ENCODE measurements at regions not wholly inside any gene's neighbourhood (a gene's known extent, or its start where the extent isn't known, plus 50 kb on each side); places are given as distances from the start of the nearest gene placed in this dataset.

- Mint-ChIP-seq H3K4me3 (no peak overlapping the region), H3K9me3 (peaks cover 8% of the 10 kb centered on the region), H3K36me3 (ENCODE audit: low read depth) (no peaks in the 10 kb centered on the region), H3K4me1 (ENCODE audit: low read depth) (no peaks in the 10 kb centered on the region), H3K27me3 (ENCODE audit: low read depth) (no peaks in the 10 kb centered on the region), H3K27ac (no peak overlapping the region)
- intact Hi-C loops (cut with micrococcal nuclease): no loop called here
- CTCF ChIA-PET: no interaction called here
- no peak for DNase-seq
Observed at GRCh38 chr1:190852611-190853010, 374.9 kb upstream of the BRINP3 start.

- Mint-ChIP-seq H3K27me3 (ENCODE audit: low read depth) (no peaks in the 10 kb centered on the region), H3K36me3 (ENCODE audit: low read depth) (no peaks in the 10 kb centered on the region), H3K4me1 (ENCODE audit: low read depth) (no peaks in the 10 kb centered on the region), H3K4me3 (no peak overlapping the region), H3K9me3 (peaks cover 17% of the 10 kb centered on the region), H3K27ac (no peak overlapping the region)
- CTCF ChIA-PET: no interaction called here
- intact Hi-C loops (cut with micrococcal nuclease): no loop called here
- DNase-seq: no peak
Observed at GRCh38 chr1:190858140-190858539, 380.5 kb upstream of the BRINP3 start.

DNA sequence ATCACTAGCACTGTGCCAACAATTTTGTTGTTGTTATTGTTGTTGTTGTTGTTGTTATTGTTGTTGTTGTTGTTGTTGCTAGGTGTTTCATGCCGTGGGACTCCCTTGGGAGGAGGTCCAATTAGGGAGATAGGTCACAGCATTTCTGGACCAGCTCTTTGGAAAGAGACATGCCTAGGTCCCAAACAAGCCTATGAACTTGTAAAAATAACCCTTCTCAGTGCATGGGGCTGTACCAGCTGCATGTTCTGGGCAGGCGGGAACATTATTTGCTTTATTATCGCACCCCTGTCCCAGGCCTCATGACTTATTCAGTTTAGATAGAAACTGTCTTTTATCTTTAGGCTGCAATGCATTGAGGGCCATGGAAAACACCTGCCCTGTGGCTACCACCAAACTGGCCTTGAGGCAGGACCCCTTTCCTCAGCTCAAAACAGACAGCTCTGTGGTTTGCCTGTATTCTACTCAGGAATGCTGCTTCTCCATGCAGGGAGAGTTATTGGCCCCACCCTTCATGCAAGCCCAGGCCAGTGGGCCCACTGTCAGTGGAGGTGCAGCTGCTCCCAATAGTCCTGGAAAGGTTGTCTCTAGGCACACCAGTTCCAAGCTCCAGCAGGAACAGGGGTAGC lies 386.5 kb upstream of the BRINP3 start:
- intact Hi-C loops (cut with micrococcal nuclease): no loop called here
- H3K36me3 Mint-ChIP-seq (ENCODE audit: low read depth): no peaks in the 10 kb centered on the region
- no peaks in the 10 kb centered on the region for H3K4me1 Mint-ChIP-seq (ENCODE audit: low read depth)
- no peaks in the 10 kb centered on the region for H3K27me3 Mint-ChIP-seq (ENCODE audit: low read depth)
- CTCF ChIA-PET: interaction anchor here (0.9 kb wide), 1 partner anchor 231 kb away, joined by 3 read pairs; no protein-coding TSS in a partner anchor
- no peak overlapping the region for H3K27ac Mint-ChIP-seq
- no peak overlapping the region for H3K4me3 Mint-ChIP-seq
- peaks cover 9% of the 10 kb centered on the region for H3K9me3 Mint-ChIP-seq
- no peak for DNase-seq

DNA sequence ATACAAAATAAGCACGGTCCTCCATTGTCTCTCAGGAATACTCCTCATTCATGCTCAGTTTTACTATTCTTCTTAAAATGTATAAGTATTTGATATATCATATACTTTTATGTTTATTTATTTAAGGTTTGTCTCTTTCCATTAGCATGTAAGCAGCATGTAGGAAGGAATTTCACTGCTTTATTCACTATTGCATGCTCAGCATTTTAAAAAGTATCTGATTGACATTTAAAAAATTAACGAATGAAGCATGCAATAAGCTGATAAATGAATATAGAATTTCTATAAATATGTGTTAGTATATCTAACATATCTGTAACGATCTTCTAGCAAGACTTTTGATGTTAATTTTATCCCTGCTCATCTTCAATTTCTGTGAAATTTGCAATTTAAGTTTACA lies 402.7 kb upstream of the BRINP3 start:
- Mint-ChIP-seq H3K4me3 (no peak overlapping the region), H3K27ac (no peak overlapping the region), H3K27me3 (ENCODE audit: low read depth) (no peaks in the 10 kb centered on the region), H3K9me3 (peaks cover 1% of the 10 kb centered on the region), H3K36me3 (ENCODE audit: low read depth) (no peaks in the 10 kb centered on the region), H3K4me1 (ENCODE audit: low read depth) (no peaks in the 10 kb centered on the region)
- no peak for DNase-seq
- intact Hi-C loops (cut with micrococcal nuclease): no loop called here
- CTCF ChIA-PET: interaction anchor here (0.7 kb wide), 1 partner anchor 17 kb away, joined by 3 read pairs; no protein-coding TSS in a partner anchor

DNA sequence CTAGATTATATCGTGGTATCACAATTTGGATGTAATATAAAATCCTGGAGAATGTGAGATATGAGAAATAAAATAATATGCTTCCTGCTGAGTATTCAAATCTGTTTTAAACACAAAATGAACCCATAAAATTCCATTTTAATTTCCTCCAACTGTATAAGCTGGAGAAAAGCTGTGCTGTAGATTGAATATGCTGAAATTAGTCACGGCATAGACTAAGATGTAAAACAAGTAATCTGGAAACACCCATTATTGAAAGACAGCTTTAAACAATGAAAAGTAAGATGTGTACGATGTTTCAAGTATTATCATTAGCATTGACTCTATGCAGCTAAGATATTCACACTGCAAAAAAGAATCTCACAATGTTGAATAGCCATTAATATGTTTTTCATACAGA lies 403.4 kb upstream of the BRINP3 start:
- CTCF ChIA-PET: interaction anchor here (0.7 kb wide), 1 partner anchor 18 kb away, joined by 3 read pairs; no protein-coding TSS in a partner anchor
- peaks cover 1% of the 10 kb centered on the region for H3K9me3 Mint-ChIP-seq
- intact Hi-C loops (cut with micrococcal nuclease): no loop called here

DNA sequence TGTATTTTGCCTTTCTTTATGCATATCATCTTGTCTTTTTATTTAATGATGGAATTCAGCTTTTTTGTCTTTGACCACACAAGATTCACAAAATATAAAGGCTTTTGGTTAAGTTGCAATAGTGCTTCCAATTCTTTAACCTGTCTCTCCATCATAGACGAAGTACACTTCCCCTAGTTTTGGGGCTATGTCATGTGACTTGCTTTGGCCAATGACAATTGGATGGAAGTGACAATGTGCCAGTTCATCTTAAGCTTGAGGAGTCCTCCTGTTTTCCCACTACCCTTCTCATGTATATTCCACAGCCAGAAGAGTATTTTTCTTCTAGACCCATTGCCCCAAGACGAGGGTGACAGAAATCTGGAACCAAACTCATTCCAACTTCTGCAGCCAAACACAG lies 419.6 kb upstream of the BRINP3 start:
- Mint-ChIP-seq H3K4me1 (ENCODE audit: low read depth) (no peaks in the 10 kb centered on the region), H3K4me3 (no peak overlapping the region), H3K36me3 (ENCODE audit: low read depth) (no peaks in the 10 kb centered on the region), H3K27me3 (ENCODE audit: low read depth) (no peaks in the 10 kb centered on the region), H3K27ac (no peak overlapping the region), H3K9me3 (peaks cover 8% of the 10 kb centered on the region)
- intact Hi-C loops (cut with micrococcal nuclease): no loop called here
- no peak for DNase-seq
- CTCF ChIA-PET: no interaction called here

More for the DNA sequence above, 403.4 kb upstream of the BRINP3 start:
- Mint-ChIP-seq H3K4me3 (no peak overlapping the region), H3K27ac (no peak overlapping the region), H3K36me3 (ENCODE audit: low read depth) (no peaks in the 10 kb centered on the region), H3K4me1 (ENCODE audit: low read depth) (no peaks in the 10 kb centered on the region), H3K27me3 (ENCODE audit: low read depth) (no peaks in the 10 kb centered on the region)
- no peak for DNase-seq

- H3K27ac Mint-ChIP-seq: no peak overlapping the region
- no peaks in the 10 kb centered on the region for H3K36me3 Mint-ChIP-seq (ENCODE audit: low read depth)
- CTCF ChIA-PET: no interaction called here
- H3K9me3 Mint-ChIP-seq: peaks cover 3% of the 10 kb centered on the region
- intact Hi-C loops (cut with micrococcal nuclease): no loop called here
- H3K27me3 Mint-ChIP-seq (ENCODE audit: low read depth): no peaks in the 10 kb centered on the region
- no peaks in the 10 kb centered on the region for H3K4me1 Mint-ChIP-seq (ENCODE audit: low read depth)
- H3K4me3 Mint-ChIP-seq: no peak overlapping the region
- no peak for DNase-seq
Observed at GRCh38 chr1:190904091-190904695, 426.5 kb upstream of the BRINP3 start.

DNA sequence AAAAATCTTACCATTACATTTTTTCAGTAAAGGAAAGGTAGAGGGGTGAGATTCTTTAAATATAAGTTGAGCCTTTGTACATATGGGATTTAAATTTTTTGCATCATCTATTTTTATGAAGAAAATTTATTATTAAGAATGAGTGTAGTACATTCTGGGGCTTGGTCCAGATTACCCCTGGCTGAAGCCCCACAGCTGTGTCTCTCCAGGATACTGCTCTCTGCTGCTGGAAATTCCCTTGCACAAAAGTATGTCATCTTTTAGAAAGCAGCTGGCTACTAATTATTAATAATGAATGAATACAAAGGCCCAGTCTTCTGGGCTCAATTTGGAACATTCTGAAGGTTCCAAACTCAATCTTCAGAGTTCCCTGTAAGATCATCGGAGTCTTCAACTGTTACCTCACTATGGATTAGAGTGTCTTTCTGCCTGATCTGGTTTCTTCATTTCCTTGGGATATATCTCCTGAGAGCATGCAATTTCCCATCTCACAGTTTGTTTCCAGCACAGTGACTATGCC lies 428.6 kb upstream of the BRINP3 start:
- no peaks in the 10 kb centered on the region for H3K27me3 Mint-ChIP-seq (ENCODE audit: low read depth)
- H3K4me1 Mint-ChIP-seq (ENCODE audit: low read depth): no peaks in the 10 kb centered on the region
- intact Hi-C loops (cut with micrococcal nuclease): no loop called here
- H3K9me3 Mint-ChIP-seq: peaks cover under 1% of the 10 kb centered on the region
- H3K4me3 Mint-ChIP-seq: no peak overlapping the region
- H3K27ac Mint-ChIP-seq: no peak overlapping the region
- no peak for DNase-seq
- no peaks in the 10 kb centered on the region for H3K36me3 Mint-ChIP-seq (ENCODE audit: low read depth)
- CTCF ChIA-PET: no interaction called here

- CTCF ChIA-PET: no interaction called here
- no peak for DNase-seq
- intact Hi-C loops (cut with micrococcal nuclease): no loop called here
- H3K4me3 Mint-ChIP-seq: no peak overlapping the region
- H3K36me3 Mint-ChIP-seq (ENCODE audit: low read depth): no peaks in the 10 kb centered on the region
- no peaks in the 10 kb centered on the region for H3K4me1 Mint-ChIP-seq (ENCODE audit: low read depth)
- H3K27ac Mint-ChIP-seq: no peak overlapping the region
- H3K9me3 Mint-ChIP-seq: peaks cover 3% of the 10 kb centered on the region
- no peaks in the 10 kb centered on the region for H3K27me3 Mint-ChIP-seq (ENCODE audit: low read depth)
Observed at GRCh38 chr1:190908246-190908645, 430.6 kb upstream of the BRINP3 start.

- H3K4me3 Mint-ChIP-seq: no peak overlapping the region
- CTCF ChIA-PET: no interaction called here
- H3K9me3 Mint-ChIP-seq: peaks cover 3% of the 10 kb centered on the region
- intact Hi-C loops (cut with micrococcal nuclease): no loop called here
- no peaks in the 10 kb centered on the region for H3K27me3 Mint-ChIP-seq (ENCODE audit: low read depth)
- no peaks in the 10 kb centered on the region for H3K36me3 Mint-ChIP-seq (ENCODE audit: low read depth)
- H3K27ac Mint-ChIP-seq: no peak overlapping the region
- DNase-seq: no peak
- H3K4me1 Mint-ChIP-seq (ENCODE audit: low read depth): no peaks in the 10 kb centered on the region
Observed at GRCh38 chr1:190908691-190909090, 431.0 kb upstream of the BRINP3 start.

DNA sequence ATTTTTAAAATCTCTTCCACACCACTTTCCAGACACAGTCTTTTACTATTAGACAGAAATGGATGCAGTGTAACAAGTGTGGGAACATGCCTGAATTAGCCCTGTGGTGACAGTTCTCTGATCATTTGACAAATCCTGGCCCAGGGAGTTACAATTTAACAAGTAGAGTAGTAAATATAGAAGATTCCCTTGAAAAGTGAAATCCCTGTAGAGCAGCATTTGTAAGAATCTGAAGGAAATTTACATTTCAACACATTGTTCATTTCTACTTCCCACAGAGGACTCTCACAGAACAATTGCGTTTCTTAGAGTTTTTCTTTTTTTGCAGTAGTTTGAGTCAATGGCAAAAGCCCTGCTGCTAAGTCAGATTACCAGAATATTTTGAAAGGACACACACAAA lies 458.3 kb upstream of the BRINP3 start:
- Mint-ChIP-seq H3K4me3 (no peak overlapping the region), H3K9me3 (peaks cover 4% of the 10 kb centered on the region), H3K4me1 (ENCODE audit: low read depth) (no peaks in the 10 kb centered on the region), H3K27ac (no peak overlapping the region), H3K27me3 (ENCODE audit: low read depth) (no peaks in the 10 kb centered on the region), H3K36me3 (ENCODE audit: low read depth) (no peaks in the 10 kb centered on the region)
- DNase-seq: no peak
- CTCF ChIA-PET: no interaction called here
- intact Hi-C loops (cut with micrococcal nuclease): no loop called here

DNA sequence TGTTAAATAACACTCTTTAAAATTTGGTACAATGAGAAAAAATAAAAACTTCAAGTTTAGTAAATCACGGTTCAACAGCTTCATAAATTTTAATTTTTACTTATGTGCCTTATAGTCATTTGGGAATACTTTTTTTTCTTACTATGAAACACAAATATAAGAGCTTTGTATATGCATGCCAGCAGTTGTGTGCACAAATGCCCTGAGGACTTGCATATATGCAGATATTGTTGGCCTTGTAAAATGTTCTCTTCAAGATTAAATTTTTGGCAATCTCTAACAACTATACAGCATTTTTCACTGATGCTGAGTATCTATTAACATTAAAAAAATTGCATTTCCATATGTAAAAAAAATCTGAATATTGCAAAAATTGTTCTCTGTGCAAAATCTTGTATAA lies 458.7 kb upstream of the BRINP3 start:
- no peaks in the 10 kb centered on the region for H3K27me3 Mint-ChIP-seq (ENCODE audit: low read depth)
- intact Hi-C loops (cut with micrococcal nuclease): no loop called here
- CTCF ChIA-PET: no interaction called here
- H3K9me3 Mint-ChIP-seq: peaks cover 5% of the 10 kb centered on the region
- H3K27ac Mint-ChIP-seq: no peak overlapping the region
- H3K4me3 Mint-ChIP-seq: no peak overlapping the region
- DNase-seq: no peak
- no peaks in the 10 kb centered on the region for H3K4me1 Mint-ChIP-seq (ENCODE audit: low read depth)
- H3K36me3 Mint-ChIP-seq (ENCODE audit: low read depth): no peaks in the 10 kb centered on the region

DNA sequence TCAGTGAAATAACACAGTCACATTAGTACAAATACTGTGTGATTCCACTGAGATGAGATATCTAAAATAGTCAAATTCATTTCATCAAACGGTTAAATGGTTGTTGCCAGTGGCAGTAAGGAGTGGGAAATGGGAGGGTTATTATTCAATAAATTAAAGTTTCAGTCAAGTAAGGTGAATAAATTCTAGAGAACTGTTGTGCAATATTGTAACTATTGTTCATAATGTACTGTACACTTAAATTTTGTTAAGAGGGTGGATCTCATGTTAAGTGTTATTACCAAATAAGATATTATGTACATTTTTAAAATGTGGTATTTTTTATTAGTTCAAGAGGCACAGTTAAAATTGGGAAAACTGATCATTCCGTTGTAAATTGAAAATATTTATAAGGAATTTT lies 463.3 kb upstream of the BRINP3 start:
- H3K4me1 Mint-ChIP-seq (ENCODE audit: low read depth): no peaks in the 10 kb centered on the region
- CTCF ChIA-PET: no interaction called here
- peaks cover 9% of the 10 kb centered on the region for H3K9me3 Mint-ChIP-seq
- H3K27me3 Mint-ChIP-seq (ENCODE audit: low read depth): no peaks in the 10 kb centered on the region
- no peaks in the 10 kb centered on the region for H3K36me3 Mint-ChIP-seq (ENCODE audit: low read depth)
- intact Hi-C loops (cut with micrococcal nuclease): no loop called here
- no peak overlapping the region for H3K4me3 Mint-ChIP-seq
- H3K27ac Mint-ChIP-seq: no peak overlapping the region
- DNase-seq: no peak

All from activated naive CD4-positive, alpha-beta T cell treated with anti-CD3 and anti-CD28 coated beads for 36 hours (primary cell).